HPDE6-E6E7 (cell line): ENCODE measurements at regions not wholly inside any gene's neighbourhood (a gene's known extent, or its start where the extent isn't known, plus 50 kb on each side); places are given as distances from the start of the nearest gene placed in this dataset.
"Not testable (repeated sequence)": the region's sequence is repeated elsewhere in the genome, so short reads cannot be mapped to it uniquely, and the experiment has no call there.

Experiments used
- DNase-seq: peaks from one replicate; pipeline ENCODE4 v3.0.0; 2011; ENCODE audit warnings: missing footprints; ENCODE audit errors: extremely low spot score

GRCh38 chr9:80771555-80772347 is 917.6 kb downstream of the TLE1 start:
- DNase-seq: no peak

GRCh38 chr9:80763536-80763935 is 925.8 kb downstream of the TLE1 start:
- DNase-seq: no peak

- DNase-seq: no peak
Observed at GRCh38 chr9:80755586-80755985, 933.8 kb downstream of the TLE1 start.

GRCh38 chr9:80747056-80747455 is 942.3 kb downstream of the TLE1 start:
- DNase-seq: not testable (repeated sequence)

- DNase-seq: no peak
Observed at GRCh38 chr9:80732506-80732905, 956.8 kb downstream of the TLE1 start.

GRCh38 chr9:80720579-80720978 is 968.8 kb downstream of the TLE1 start:
- no peak for DNase-seq

GRCh38 chr9:80707120-80707519 is 982.2 kb downstream of the TLE1 start:
- no peak for DNase-seq

- DNase-seq: no peak
Observed at GRCh38 chr9:80701061-80701460, 988.3 kb downstream of the TLE1 start.

- peak; percentile 55 for DNase-seq
Observed at GRCh38 chr9:80699511-80699998, 989.8 kb downstream of the TLE1 start.

GRCh38 chr9:80698725-80699410 is 990.5 kb downstream of the TLE1 start:
- no peak for DNase-seq

GRCh38 chr9:80692751-80693150 is 996.6 kb downstream of the TLE1 start:
- DNase-seq: no peak

GRCh38 chr9:80691229-80691628 is 998.1 kb downstream of the TLE1 start:
- no peak for DNase-seq

GRCh38 chr9:80690349-80690939 is 998.9 kb downstream of the TLE1 start:
- no peak for DNase-seq

- DNase-seq: no peak
Observed at GRCh38 chr9:80679916-80680315, 1009.4 kb downstream of the TLE1 start.

GRCh38 chr9:80678906-80679305 is 1010.4 kb downstream of the TLE1 start:
- no peak for DNase-seq

GRCh38 chr9:80673496-80673895 is 1015.9 kb downstream of the TLE1 start:
- no peak for DNase-seq

- DNase-seq: no peak
Observed at GRCh38 chr9:80665479-80665878, 1023.9 kb downstream of the TLE1 start.

- DNase-seq: peak; percentile 52
Observed at GRCh38 chr9:80664327-80665210, 1024.8 kb downstream of the TLE1 start.

- not testable (repeated sequence) for DNase-seq
Observed at GRCh38 chr9:80659751-80660150, 1029.6 kb downstream of the TLE1 start.

- DNase-seq: no peak
Observed at GRCh38 chr9:80651044-80651443, 1038.3 kb downstream of the TLE1 start.

- no peak for DNase-seq
Observed at GRCh38 chr9:80649496-80649895, 1039.9 kb downstream of the TLE1 start.

- DNase-seq: no peak
Observed at GRCh38 chr9:80649001-80649420, 1040.3 kb downstream of the TLE1 start.
